ENCODE measurements at regions not wholly inside any gene's neighbourhood (a gene's known extent, or its start where the extent isn't known, plus 50 kb on each side); places are given as distances from the start of the nearest gene placed in this dataset.

DNA sequence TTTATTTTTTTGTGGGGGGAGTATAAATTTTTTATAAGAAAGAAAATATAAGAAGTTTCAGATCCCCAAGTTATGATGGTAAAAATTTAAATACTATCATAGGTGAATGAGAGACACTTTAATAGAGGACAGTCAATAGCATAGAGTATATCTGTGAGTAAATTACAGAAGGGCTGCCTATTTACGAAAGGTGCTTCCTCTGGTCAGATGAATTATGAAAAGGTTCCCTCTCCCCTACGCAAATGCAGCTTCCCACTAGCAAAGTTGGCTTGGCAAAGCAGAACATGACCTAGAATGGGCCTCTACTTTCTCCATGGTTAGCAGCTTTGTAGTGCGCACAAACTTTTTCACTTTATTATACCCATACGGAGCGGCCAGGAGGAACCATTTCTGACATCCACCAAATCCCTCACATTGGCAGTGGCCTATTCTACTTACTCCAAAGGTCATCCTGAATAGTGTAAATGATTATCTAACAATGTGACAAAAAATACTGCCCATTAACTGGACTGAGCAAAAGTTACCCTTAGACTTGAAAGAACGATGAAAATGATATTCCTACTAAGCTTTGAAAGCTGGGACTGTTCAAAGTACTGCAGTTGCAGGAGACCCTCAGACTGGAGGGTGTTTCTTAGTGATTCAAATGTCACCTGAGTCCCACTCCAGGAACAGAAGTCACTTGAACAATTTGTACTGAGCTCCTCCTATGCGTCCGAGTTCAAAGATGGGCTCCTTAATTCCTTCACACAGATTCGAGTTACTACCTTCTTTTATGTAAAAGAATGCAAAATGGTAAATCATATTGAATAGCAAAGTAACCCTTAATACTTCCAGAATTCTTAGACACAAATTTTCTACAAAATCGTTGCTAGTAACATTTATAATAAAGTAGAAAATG, 148.5 kb downstream of the NOL4 start:
- TF ChIP-seq, protein P1, sequence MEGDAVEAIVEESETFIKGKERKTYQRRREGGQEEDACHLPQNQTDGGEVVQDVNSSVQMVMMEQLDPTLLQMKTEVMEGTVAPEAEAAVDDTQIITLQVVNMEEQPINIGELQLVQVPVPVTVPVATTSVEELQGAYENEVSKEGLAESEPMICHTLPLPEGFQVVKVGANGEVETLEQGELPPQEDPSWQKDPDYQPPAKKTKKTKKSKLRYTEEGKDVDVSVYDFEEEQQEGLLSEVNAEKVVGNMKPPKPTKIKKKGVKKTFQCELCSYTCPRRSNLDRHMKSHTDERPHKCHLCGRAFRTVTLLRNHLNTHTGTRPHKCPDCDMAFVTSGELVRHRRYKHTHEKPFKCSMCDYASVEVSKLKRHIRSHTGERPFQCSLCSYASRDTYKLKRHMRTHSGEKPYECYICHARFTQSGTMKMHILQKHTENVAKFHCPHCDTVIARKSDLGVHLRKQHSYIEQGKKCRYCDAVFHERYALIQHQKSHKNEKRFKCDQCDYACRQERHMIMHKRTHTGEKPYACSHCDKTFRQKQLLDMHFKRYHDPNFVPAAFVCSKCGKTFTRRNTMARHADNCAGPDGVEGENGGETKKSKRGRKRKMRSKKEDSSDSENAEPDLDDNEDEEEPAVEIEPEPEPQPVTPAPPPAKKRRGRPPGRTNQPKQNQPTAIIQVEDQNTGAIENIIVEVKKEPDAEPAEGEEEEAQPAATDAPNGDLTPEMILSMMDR (IDR thresholded peaks at IDR 0.05) = no peak
- TF ChIP-seq POLR2AphosphoS5 (IDR thresholded peaks at IDR 0.05; ENCODE audit: low read depth, low read length) = no peak
